ENCODE measurements at regions not wholly inside any gene's neighbourhood (a gene's known extent, or its start where the extent isn't known, plus 50 kb on each side); places are given as distances from the start of the nearest gene placed in this dataset.

- TF ChIP-seq, protein P1, sequence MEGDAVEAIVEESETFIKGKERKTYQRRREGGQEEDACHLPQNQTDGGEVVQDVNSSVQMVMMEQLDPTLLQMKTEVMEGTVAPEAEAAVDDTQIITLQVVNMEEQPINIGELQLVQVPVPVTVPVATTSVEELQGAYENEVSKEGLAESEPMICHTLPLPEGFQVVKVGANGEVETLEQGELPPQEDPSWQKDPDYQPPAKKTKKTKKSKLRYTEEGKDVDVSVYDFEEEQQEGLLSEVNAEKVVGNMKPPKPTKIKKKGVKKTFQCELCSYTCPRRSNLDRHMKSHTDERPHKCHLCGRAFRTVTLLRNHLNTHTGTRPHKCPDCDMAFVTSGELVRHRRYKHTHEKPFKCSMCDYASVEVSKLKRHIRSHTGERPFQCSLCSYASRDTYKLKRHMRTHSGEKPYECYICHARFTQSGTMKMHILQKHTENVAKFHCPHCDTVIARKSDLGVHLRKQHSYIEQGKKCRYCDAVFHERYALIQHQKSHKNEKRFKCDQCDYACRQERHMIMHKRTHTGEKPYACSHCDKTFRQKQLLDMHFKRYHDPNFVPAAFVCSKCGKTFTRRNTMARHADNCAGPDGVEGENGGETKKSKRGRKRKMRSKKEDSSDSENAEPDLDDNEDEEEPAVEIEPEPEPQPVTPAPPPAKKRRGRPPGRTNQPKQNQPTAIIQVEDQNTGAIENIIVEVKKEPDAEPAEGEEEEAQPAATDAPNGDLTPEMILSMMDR (IDR thresholded peaks at IDR 0.05; ENCODE audit: low read length), result no peak
- no peak for TF ChIP-seq EZH2 (optimal IDR thresholded peaks at IDR 0.05; ENCODE audit: low read depth, low read length)
These were observed 386.1 kb upstream of the ZFP64 start for GRCh38 chr20:52577696-52578095.

Measured in MM.1S (cell line).